H1 (cell line): ENCODE measurements at regions not wholly inside any gene's neighbourhood (a gene's known extent, or its start where the extent isn't known, plus 50 kb on each side); places are given as distances from the start of the nearest gene placed in this dataset.

ENCODE experiments used
- CTCF ChIA-PET: fragments of 300-600 bp; sonication (Branson Sonifier 250); formaldehyde crosslinking; loops from one replicate; lab custom pipeline; 2021; ENCODE audit not compliant: partially characterized antibody; lab: Charles Lee
- POLR2A ChIA-PET: fragments of 300-600 bp; sonication (Branson Sonifier 250); formaldehyde crosslinking; loops from one replicate; lab custom pipeline; 2021; ENCODE audit warnings: inconsistent platforms; ENCODE audit not compliant: partially characterized antibody; lab: Charles Lee
- DNase-seq, 2 experiments: peaks; one replicate each; pipeline versions ENCODE4 v3.0.0 to v3.0.0-alpha.2; 2010 to 2022; ENCODE audit warnings: low spot score in 2 of 2, low read depth in 1 of 2, mixed read lengths in 1 of 2
- FAIRE-seq: peaks from 2 replicates; lab custom pipeline; 2011; peaks lifted over from hg19 to GRCh38; lab: Jason Lieb, UNC
- H2AFZ ChIP-seq: 2 replicates; pipeline ENCODE4 v1.8.1; 2012; ENCODE audit warnings: low read length, inconsistent platforms
- H2AK5ac ChIP-seq: 2 replicates; pipeline ENCODE4 v1.6.1; 2013; ENCODE audit warnings: low read depth, low read length
- H2BK120ac ChIP-seq: replicated peaks from 2 replicates; pipeline ENCODE3; 2013; ENCODE audit warnings: low read depth, low read length, inconsistent platforms
- H2BK12ac ChIP-seq: 2 replicates; pipeline ENCODE4 v1.6.1; 2013; ENCODE audit warnings: low read depth, low read length
- H2BK15ac ChIP-seq: 2 replicates; pipeline ENCODE4 v1.6.1; 2013; ENCODE audit warnings: low read length
- H2BK20ac ChIP-seq: 2 replicates; pipeline ENCODE4 v1.6.1; 2013; ENCODE audit warnings: low read length
- H2BK5ac ChIP-seq: 2 replicates; pipeline ENCODE4 v1.6.1; 2013; ENCODE audit warnings: low read depth, low read length
- H3K14ac ChIP-seq: 2 replicates; pipeline ENCODE4 v1.6.1; 2013; ENCODE audit warnings: inconsistent platforms; ENCODE audit not compliant: insufficient read length
- H3K18ac ChIP-seq: 2 replicates; pipeline ENCODE4 v1.6.1; 2013; ENCODE audit warnings: low read length; ENCODE audit errors: extremely low read depth
- H3K23ac ChIP-seq: 2 replicates; pipeline ENCODE4 v1.6.1; 2013; ENCODE audit warnings: inconsistent platforms; ENCODE audit not compliant: insufficient read length
- H3K23me2 ChIP-seq: 2 replicates; pipeline ENCODE4 v1.6.1; 2013; ENCODE audit warnings: low read depth, low read length
- H3K27ac ChIP-seq: 2 replicates; pipeline ENCODE4 v1.6.1; 2011; ENCODE audit warnings: low read depth, low read length, inconsistent platforms
- H3K27me3 ChIP-seq, 4 experiments: replicated peaks in 1 of 4; 1 replicate in 1 of 4; 2 replicates in 3 of 4; pipeline versions ENCODE4 v1.6.1 to v1.8.1; 2011 to 2013; ENCODE audit warnings: low read length in 3 of 4, mild to moderate bottlenecking in 3 of 4, inconsistent platforms in 2 of 4, mixed read lengths in 2 of 4, moderate library complexity in 1 of 4; ENCODE audit not compliant: control insufficient read depth in 3 of 4, insufficient read depth in 3 of 4; ENCODE audit errors: extremely low read depth in 1 of 4
- H3K36me3 ChIP-seq, 4 experiments: 2 replicates each; pipeline versions ENCODE4 v1.6.1 to v1.8.1; 2011 to 2013; ENCODE audit warnings: mild to moderate bottlenecking in 4 of 4, low read length in 3 of 4, moderate library complexity in 2 of 4, control low read depth in 1 of 4, inconsistent platforms in 1 of 4; ENCODE audit not compliant: insufficient read depth in 4 of 4, control insufficient read depth in 2 of 4
- H3K4ac ChIP-seq: replicated peaks from 2 replicates; pipeline ENCODE3; 2013; ENCODE audit warnings: low read length, low read depth, mixed read lengths, inconsistent platforms; ENCODE audit not compliant: insufficient read length
- H3K4me1 ChIP-seq, 4 experiments: replicated peaks in 1 of 4; 1 replicate in 1 of 4; 2 replicates in 3 of 4; pipeline versions ENCODE4 v1.6.1 to v1.8.1; 2011 to 2013; ENCODE audit warnings: low read length in 3 of 4, inconsistent platforms in 2 of 4, mixed read lengths in 1 of 4; ENCODE audit not compliant: insufficient read depth in 4 of 4, control insufficient read depth in 3 of 4
- H3K4me2 ChIP-seq, 2 experiments: 2 replicates each; pipeline versions ENCODE4 v1.6.1 to v1.8.1; 2011 to 2013; ENCODE audit warnings: low read depth in 2 of 2, low read length in 2 of 2, control low read depth in 1 of 2, inconsistent platforms in 1 of 2, mild to moderate bottlenecking in 1 of 2; ENCODE audit not compliant: insufficient read depth in 1 of 2
- H3K4me3 ChIP-seq, 4 experiments: fragments of 200-600, 300-600 bp in 1 of 4; sonication (generic), shearing (Covaris generic), sonication (Bioruptor Twin) in 1 of 4; 2 replicates each; pipeline versions ENCODE4 v1.5.1 to v1.8.1; 2011 to 2016; ENCODE audit warnings: low read length in 4 of 4, low read depth in 3 of 4, control low read depth in 2 of 4, inconsistent platforms in 2 of 4, mild to moderate bottlenecking in 2 of 4, mixed read lengths in 1 of 4, moderate library complexity in 1 of 4; ENCODE audit not compliant: insufficient read depth in 2 of 4; ENCODE audit errors: extremely low read depth in 1 of 4
- H3K56ac ChIP-seq: replicated peaks from 2 replicates; pipeline ENCODE3; 2013; ENCODE audit warnings: low read depth, mild to moderate bottlenecking, mixed read lengths, low read length, inconsistent platforms; ENCODE audit not compliant: insufficient read length
- H3K79me1 ChIP-seq: 2 replicates; pipeline ENCODE4 v1.6.1; 2013; ENCODE audit warnings: low read depth, low read length, control low read depth
- H3K79me2 ChIP-seq, 2 experiments: 2 replicates each; pipeline versions ENCODE4 v1.6.1 to v1.8.1; 2012 to 2013; ENCODE audit warnings: low read length in 2 of 2, mild to moderate bottlenecking in 2 of 2, inconsistent platforms in 1 of 2; ENCODE audit not compliant: insufficient read depth in 2 of 2, control insufficient read depth in 1 of 2
- H3K9ac ChIP-seq, 4 experiments: replicated peaks in 1 of 4; 1 replicate in 1 of 4; 2 replicates in 3 of 4; pipeline versions ENCODE4 v1.6.1 to v1.8.1; 2011 to 2013; ENCODE audit warnings: low read depth in 3 of 4, low read length in 3 of 4, control low read depth in 2 of 4, mild to moderate bottlenecking in 2 of 4, moderate library complexity in 2 of 4, inconsistent platforms in 1 of 4; ENCODE audit errors: extremely low read depth in 1 of 4
- H3K9me3 ChIP-seq, 2 experiments: 2 replicates each; pipeline versions ENCODE4 v1.6.1 to v1.8.1; 2012 to 2013; ENCODE audit warnings: mild to moderate bottlenecking in 2 of 2, moderate library complexity in 2 of 2, control low read depth in 1 of 2, inconsistent platforms in 1 of 2, low read depth in 1 of 2, low read length in 1 of 2, mixed read lengths in 1 of 2; ENCODE audit not compliant: insufficient read depth in 2 of 2
- H4K20me1 ChIP-seq, 2 experiments: replicated peaks in 1 of 2; 2 replicates each; pipeline versions ENCODE3 to v1.8.1; 2011 to 2013; ENCODE audit warnings: inconsistent platforms in 2 of 2, low read length in 2 of 2, mild to moderate bottlenecking in 1 of 2; ENCODE audit not compliant: insufficient read depth in 2 of 2, control insufficient read depth in 1 of 2
- H4K5ac ChIP-seq: 2 replicates; pipeline ENCODE4 v1.6.1; 2013; ENCODE audit warnings: low read length, low read depth, mixed read lengths, inconsistent platforms; ENCODE audit not compliant: insufficient read length
- H4K8ac ChIP-seq: 2 replicates; pipeline ENCODE4 v1.8.0; 2013; ENCODE audit warnings: mild to moderate bottlenecking, moderate library complexity, low read length, inconsistent platforms; ENCODE audit not compliant: insufficient read depth; ENCODE audit errors: extremely low read depth
- H4K91ac ChIP-seq: replicated peaks from 2 replicates; pipeline ENCODE3; 2013; ENCODE audit warnings: low read length, mixed read lengths, inconsistent platforms; ENCODE audit not compliant: insufficient read length
- ATF3 ChIP-seq: IDR thresholded peaks from 2 replicates; pipeline ENCODE4 v1.6.1; 2011; ENCODE audit warnings: low read depth, mild to moderate bottlenecking, low read length; ENCODE audit not compliant: insufficient read depth
- CBX5 ChIP-seq: fragments of 300-800, 300-1000 bp; sonication (generic); IDR thresholded peaks from 2 replicates; pipeline ENCODE4 v1.7.1; 2016; ENCODE audit warnings: antibody characterized with exemption, low read length, low read depth
- CEBPB ChIP-seq: IDR thresholded peaks from 2 replicates; pipeline ENCODE4 v1.6.1; 2012; ENCODE audit warnings: low read depth, low read length
- CREB1 ChIP-seq: IDR thresholded peaks from 2 replicates; pipeline ENCODE4 v1.6.1; 2012; ENCODE audit warnings: inconsistent platforms
- CTCF ChIP-seq, 3 experiments: IDR thresholded peaks; 1 replicate in 2 of 3; 2 replicates in 1 of 3; pipeline versions ENCODE4 v1.5.1 to v1.6.1; 2011; ENCODE audit warnings: low read length in 3 of 3, mild to moderate bottlenecking in 3 of 3, inconsistent platforms in 2 of 3, low read depth in 1 of 3, moderate library complexity in 1 of 3; ENCODE audit not compliant: insufficient read depth in 1 of 3; ENCODE audit errors: control extremely low read depth in 1 of 3
- GTF2F1 ChIP-seq: IDR thresholded peaks from 2 replicates; pipeline ENCODE4 v1.6.1; 2012; ENCODE audit warnings: low read depth, low read length, improper control_type of control experiment, borderline replicate concordance
- NANOG ChIP-seq: IDR thresholded peaks from 2 replicates; pipeline ENCODE4 v1.6.1; 2011; ENCODE audit warnings: low read length, low read depth, mild to moderate bottlenecking, inconsistent platforms; ENCODE audit not compliant: insufficient read depth, poor library complexity, severe bottlenecking
- SRF ChIP-seq: IDR thresholded peaks from 2 replicates; pipeline ENCODE4 v1.6.1; 2011; ENCODE audit warnings: mild to moderate bottlenecking, low read depth, low read length, moderate library complexity
- TAF7 ChIP-seq: optimal IDR thresholded peaks from 2 replicates; pipeline ENCODE3; 2011; ENCODE audit warnings: low read depth, mild to moderate bottlenecking, inconsistent platforms, low read length, moderate library complexity, borderline replicate concordance
- WGBS, 2 experiments: shearing (Covaris generic) in 1 of 2; methylation state at CpG; one replicate each; pipeline versions ENCODE4 v1.1.6 to v1.1.7; 2013 to 2015; ENCODE audit warnings: low lambda C conversion rate in 2 of 2, mixed read lengths in 2 of 2, inconsistent platforms in 1 of 2, low coverage in 1 of 2, missing lambda C conversion rate in 1 of 2; ENCODE audit not compliant: insufficient replicate concordance in 2 of 2, insufficient coverage in 1 of 2, insufficient read length in 1 of 2; ENCODE audit errors: extremely low coverage in 1 of 2, missing lambda C conversion rate in 1 of 2; 5-methylcytosine and 5-hydroxymethylcytosine counted together

- DNase-seq = peak in 1 of 2 experiments; percentile 13
- Histone ChIP-seq H2BK120ac (no peak overlapping the region), H4K91ac (no peak overlapping the region), H3K36me3 (no peaks in the 10 kb centered on the region), H3K23ac (no peak overlapping the region), H2BK15ac (no peak overlapping the region), H2BK5ac (no peak overlapping the region), H3K9ac (no peak overlapping the region), H3K27ac (no peak overlapping the region), H3K4ac (no peak overlapping the region), H2AFZ (peak overlapping the region; percentile 86; the same call in 1 of the 2 replicates), H2BK12ac (peak overlapping the region; percentile 13; the same call in 1 of the 2 replicates), H2BK20ac (no peak overlapping the region), H4K5ac (no peak overlapping the region), H2AK5ac (no peak overlapping the region), H3K9me3 (no peaks in the 10 kb centered on the region), H3K14ac (no peak overlapping the region), H3K79me2 (no peaks in the 10 kb centered on the region), H3K4me3 (no peak overlapping the region), H3K79me1 (no peaks in the 10 kb centered on the region), H3K4me1 (no peaks in the 10 kb centered on the region), H3K27me3 (no peaks in the 10 kb centered on the region), H4K8ac (no peak overlapping the region), H3K18ac (no peak overlapping the region), H3K56ac (no peak overlapping the region), H3K23me2 (no peaks in the 10 kb centered on the region), H4K20me1 (no peaks in the 10 kb centered on the region), H3K4me2 (no peak overlapping the region)
- FAIRE-seq = peak; percentile 90
- ChIA-PET POLR2A (interaction anchor here (1.1 kb wide), 1 partner anchor 8 kb away, joined by 3 read pairs; no protein-coding TSS in a partner anchor), CTCF (interaction anchor here (0.6 to 4.2 kb wide), 51 partner anchors 8 to 860 kb away, joined by 3 to 51 read pairs (median 4); partner anchors contain the start of genes AREG and EREG)
- 54% methylated on average over 6 of the region's 6 CpGs; no CpG with 5 or more reads in 1 of the 2 experiments for WGBS, 2 experiments
- TF ChIP-seq TAF7 (no peak), CEBPB (peak; percentile 47; the same call in 1 of the 2 replicates), ATF3 (no peak), GTF2F1 (no peak), SRF (no peak), NANOG (no peak), CREB1 (no peak), CBX5 (no peak), CTCF (IDR thresholded peaks at IDR 0.05; ENCODE audit: control extremely low read depth in 1 of 3, insufficient read depth in 1 of 3, low read depth in 1 of 3, low read length in 3 of 3) (peak in 2 of 3 experiments; percentile 70 to 86; a peak in 3 of 4 replicates)
Measured at GRCh38 chr4:74531963-74532794, 87.2 kb downstream of the AREG start.
